HL-60/S4 (cell line): ENCODE measurements at regions not wholly inside any gene's neighbourhood (a gene's known extent, or its start where the extent isn't known, plus 50 kb on each side); places are given as distances from the start of the nearest gene placed in this dataset.

Experiments used
- in situ Hi-C: fragments of 300-500 bp; cut with MboI; formaldehyde crosslinking; loops from 2 replicates; pipeline ENCODE4 v1.14.3; 2022; ENCODE audit warnings: low sequenced_read_pairs

GRCh38 chr12:110992909-110993308 lies 72.5 kb upstream of the MYL2 start:
- in situ Hi-C loops = no loop called here

- in situ Hi-C loops = no loop called here
These were observed 63.4 kb upstream of the MYL2 start for GRCh38 chr12:110983811-110984210.

- in situ Hi-C loops = no loop called here
These were observed 52.5 kb upstream of the MYL2 start for GRCh38 chr12:110972866-110973265.

- in situ Hi-C loops = no loop called here
These were observed 51.6 kb upstream of the MYL2 start for GRCh38 chr12:110971936-110972335.

- in situ Hi-C loops = no loop called here
These were observed 51.0 kb upstream of the MYL2 start for GRCh38 chr12:110971189-110971920.
